Keratinocyte (primary cell): ENCODE measurements at regions not wholly inside any gene's neighbourhood (a gene's known extent, or its start where the extent isn't known, plus 50 kb on each side); places are given as distances from the start of the nearest gene placed in this dataset.

Experiments used
- DNase-seq: peaks from one replicate; pipeline ENCODE4 v3.0.0-alpha.2; 2011; ENCODE audit warnings: low read depth, missing footprints, low spot score
- FAIRE-seq: peaks from 2 replicates; lab custom pipeline; 2011; peaks lifted over from hg19 to GRCh38; lab: Jason Lieb, UNC
- H2AFZ ChIP-seq: 2 replicates; pipeline ENCODE4 v1.6.0; 2012; ENCODE audit warnings: low read length, control low read depth, inconsistent platforms; ENCODE audit not compliant: control insufficient read depth
- H3K27ac ChIP-seq: 2 replicates; pipeline ENCODE4 v1.5.1; 2011; ENCODE audit warnings: low read length; ENCODE audit not compliant: control insufficient read depth, insufficient read depth
- H3K27me3 ChIP-seq: 3 replicates; pipeline ENCODE4 v1.6.0; 2011; ENCODE audit warnings: low read length; ENCODE audit not compliant: control insufficient read depth, insufficient read depth; ENCODE audit errors: extremely low read depth
- H3K36me3 ChIP-seq, 2 experiments: 2 replicates in 1 of 2; 3 replicates in 1 of 2; pipeline ENCODE4 v1.5.1; 2011; ENCODE audit warnings: low read length in 2 of 2, mild to moderate bottlenecking in 1 of 2; ENCODE audit not compliant: control insufficient read depth in 2 of 2, insufficient read depth in 2 of 2; ENCODE audit errors: extremely low read depth in 1 of 2
- H3K4me1 ChIP-seq: 3 replicates; pipeline ENCODE4 v1.5.1; 2011; ENCODE audit warnings: low read length; ENCODE audit not compliant: control insufficient read depth, insufficient read depth; ENCODE audit errors: extremely low read depth
- H3K4me2 ChIP-seq: 3 replicates; pipeline ENCODE4 v1.6.0; 2011; ENCODE audit warnings: low read depth, low read length; ENCODE audit not compliant: control insufficient read depth, insufficient read depth; ENCODE audit errors: extremely low read depth
- H3K4me3 ChIP-seq, 3 experiments: fragments of 200-600 bp in 1 of 3; sonication (generic) in 1 of 3; 2 replicates in 2 of 3; 3 replicates in 1 of 3; pipeline ENCODE4 v1.5.1; 2011 to 2016; ENCODE audit warnings: low read length in 3 of 3, mild to moderate bottlenecking in 3 of 3, control low read depth in 2 of 3, inconsistent platforms in 1 of 3, low read depth in 1 of 3, mixed read lengths in 1 of 3, mixed run types in 1 of 3, moderate library complexity in 1 of 3; ENCODE audit not compliant: control insufficient read depth in 2 of 3, insufficient read depth in 2 of 3; ENCODE audit errors: extremely low read depth in 1 of 3
- H3K79me2 ChIP-seq: 2 replicates; pipeline ENCODE4 v1.6.0; 2012; ENCODE audit warnings: low read length; ENCODE audit not compliant: control insufficient read depth, insufficient read depth
- H3K9ac ChIP-seq: 3 replicates; pipeline ENCODE4 v1.6.0; 2011; ENCODE audit warnings: low read length; ENCODE audit not compliant: control insufficient read depth, insufficient read depth; ENCODE audit errors: extremely low read depth
- H3K9me1 ChIP-seq: 3 replicates; pipeline ENCODE4 v1.6.0; 2011; ENCODE audit warnings: low read length; ENCODE audit not compliant: control insufficient read depth, insufficient read depth; ENCODE audit errors: extremely low read depth
- H3K9me3 ChIP-seq: 2 replicates; pipeline ENCODE4 v1.5.1; 2012; ENCODE audit warnings: low read depth, low read length; ENCODE audit not compliant: control insufficient read depth
- H4K20me1 ChIP-seq: 3 replicates; pipeline ENCODE4 v1.6.0; 2011; ENCODE audit warnings: low read length; ENCODE audit not compliant: control insufficient read depth, insufficient read depth; ENCODE audit errors: extremely low read depth
- EZH2 ChIP-seq: IDR thresholded peaks from one replicate; pipeline ENCODE4 v1.6.1; 2012; ENCODE audit warnings: inconsistent platforms, mild to moderate bottlenecking, low read length, moderate library complexity
- dilution Hi-C: fragments of 300-500 bp; cut with MboI; formaldehyde crosslinking; loops from one replicate; pipeline ENCODE4 v1.7.0; 2020; ENCODE audit warnings: low sequenced_read_pairs; ENCODE audit not compliant: extremely low pct_ligation_motif_present
- TF ChIP-seq, protein P1 (sequence below), 3 experiments: IDR thresholded peaks in 1 of 3; conservative IDR thresholded peaks in 1 of 3; optimal IDR thresholded peaks in 1 of 3; 2 replicates in 2 of 3; 3 replicates in 1 of 3; pipeline versions ENCODE3 to v1.5.1; 2011; ENCODE audit warnings: low read length in 3 of 3, mild to moderate bottlenecking in 3 of 3, moderate library complexity in 2 of 3, control low read depth in 1 of 3, inconsistent platforms in 1 of 3; ENCODE audit not compliant: insufficient read depth in 2 of 3; ENCODE audit errors: extremely low read depth in 1 of 3

DNA sequence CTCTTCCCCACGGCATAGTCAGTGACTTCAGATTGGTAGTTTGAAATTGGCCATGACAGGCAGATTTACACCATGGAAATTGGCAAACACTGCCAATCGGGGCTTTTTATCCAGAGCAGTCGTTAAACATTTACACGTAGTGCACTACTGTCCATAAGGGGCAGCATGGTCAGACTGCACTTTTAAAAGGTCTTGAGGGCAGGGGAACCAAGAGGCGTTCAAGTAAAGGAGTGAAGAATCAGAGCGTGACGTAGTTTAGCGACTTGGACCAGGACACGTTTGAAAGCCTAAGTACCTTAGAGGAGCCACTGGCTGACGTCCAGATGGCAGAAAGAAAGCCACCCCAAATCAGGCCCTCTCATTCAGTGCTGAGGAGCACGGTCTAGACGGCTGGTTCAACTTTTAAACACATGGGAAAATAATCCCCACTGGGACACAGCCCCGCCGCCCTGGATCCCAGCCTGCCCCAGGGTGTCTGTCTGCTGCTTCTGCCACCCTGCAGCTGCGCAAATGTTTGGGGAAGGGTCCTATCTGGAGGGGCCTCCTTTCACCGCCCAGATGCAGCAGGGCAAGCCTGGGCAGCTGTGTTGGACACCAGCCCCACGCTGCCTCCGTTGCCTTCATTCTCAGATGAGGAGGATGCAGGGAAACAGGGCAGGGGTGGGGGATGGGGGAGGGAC is 52.5 kb upstream of the PPP2R5C start:
- dilution Hi-C loops: no loop called here
- Histone ChIP-seq H3K4me3 (no peak overlapping the region), H3K79me2 (no peaks in the 10 kb centered on the region), H3K36me3 (no peaks in the 10 kb centered on the region), H3K9ac (no peak overlapping the region), H3K9me1 (no peaks in the 10 kb centered on the region), H2AFZ (no peak overlapping the region), H3K4me2 (no peak overlapping the region), H4K20me1 (no peaks in the 10 kb centered on the region), H3K4me1 (peaks cover 15% of the 10 kb centered on the region), H3K27me3 (no peaks in the 10 kb centered on the region), H3K9me3 (no peaks in the 10 kb centered on the region), H3K27ac (no peak overlapping the region)
- no peak for FAIRE-seq
- no peak for DNase-seq
- TF ChIP-seq EZH2: no peak
- TF ChIP-seq, protein P1, sequence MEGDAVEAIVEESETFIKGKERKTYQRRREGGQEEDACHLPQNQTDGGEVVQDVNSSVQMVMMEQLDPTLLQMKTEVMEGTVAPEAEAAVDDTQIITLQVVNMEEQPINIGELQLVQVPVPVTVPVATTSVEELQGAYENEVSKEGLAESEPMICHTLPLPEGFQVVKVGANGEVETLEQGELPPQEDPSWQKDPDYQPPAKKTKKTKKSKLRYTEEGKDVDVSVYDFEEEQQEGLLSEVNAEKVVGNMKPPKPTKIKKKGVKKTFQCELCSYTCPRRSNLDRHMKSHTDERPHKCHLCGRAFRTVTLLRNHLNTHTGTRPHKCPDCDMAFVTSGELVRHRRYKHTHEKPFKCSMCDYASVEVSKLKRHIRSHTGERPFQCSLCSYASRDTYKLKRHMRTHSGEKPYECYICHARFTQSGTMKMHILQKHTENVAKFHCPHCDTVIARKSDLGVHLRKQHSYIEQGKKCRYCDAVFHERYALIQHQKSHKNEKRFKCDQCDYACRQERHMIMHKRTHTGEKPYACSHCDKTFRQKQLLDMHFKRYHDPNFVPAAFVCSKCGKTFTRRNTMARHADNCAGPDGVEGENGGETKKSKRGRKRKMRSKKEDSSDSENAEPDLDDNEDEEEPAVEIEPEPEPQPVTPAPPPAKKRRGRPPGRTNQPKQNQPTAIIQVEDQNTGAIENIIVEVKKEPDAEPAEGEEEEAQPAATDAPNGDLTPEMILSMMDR (optimal IDR thresholded peaks at IDR 0.05 in 1 of 3, IDR thresholded peaks at IDR 0.05 in 1 of 3, conservative IDR thresholded peaks at IDR 0.05 in 1 of 3; ENCODE audit: extremely low read depth in 1 of 3, insufficient read depth in 2 of 3, low read length in 3 of 3): no peak

- Histone ChIP-seq H3K27me3 (no peaks in the 10 kb centered on the region), H3K4me3 (no peak overlapping the region), H3K27ac (no peak overlapping the region), H4K20me1 (no peaks in the 10 kb centered on the region), H3K36me3 (no peaks in the 10 kb centered on the region), H3K79me2 (no peaks in the 10 kb centered on the region), H3K9ac (no peak overlapping the region), H3K9me3 (peaks cover 3% of the 10 kb centered on the region), H3K4me1 (peaks cover 15% of the 10 kb centered on the region), H2AFZ (no peak overlapping the region), H3K4me2 (no peak overlapping the region), H3K9me1 (no peaks in the 10 kb centered on the region)
- dilution Hi-C loops: no loop called here
- FAIRE-seq (no peak), DNase-seq (no peak)
- TF ChIP-seq, protein P1 (optimal IDR thresholded peaks at IDR 0.05 in 1 of 3, IDR thresholded peaks at IDR 0.05 in 1 of 3, conservative IDR thresholded peaks at IDR 0.05 in 1 of 3; ENCODE audit: extremely low read depth in 1 of 3, insufficient read depth in 2 of 3, low read length in 3 of 3): no peak
- no peak for TF ChIP-seq EZH2
Measured at GRCh38 chr14:101709533-101709881, 52.0 kb upstream of the PPP2R5C start.
